ENCODE measurements at regions not wholly inside any gene's neighbourhood (a gene's known extent, or its start where the extent isn't known, plus 50 kb on each side); places are given as distances from the start of the nearest gene placed in this dataset.

DNA sequence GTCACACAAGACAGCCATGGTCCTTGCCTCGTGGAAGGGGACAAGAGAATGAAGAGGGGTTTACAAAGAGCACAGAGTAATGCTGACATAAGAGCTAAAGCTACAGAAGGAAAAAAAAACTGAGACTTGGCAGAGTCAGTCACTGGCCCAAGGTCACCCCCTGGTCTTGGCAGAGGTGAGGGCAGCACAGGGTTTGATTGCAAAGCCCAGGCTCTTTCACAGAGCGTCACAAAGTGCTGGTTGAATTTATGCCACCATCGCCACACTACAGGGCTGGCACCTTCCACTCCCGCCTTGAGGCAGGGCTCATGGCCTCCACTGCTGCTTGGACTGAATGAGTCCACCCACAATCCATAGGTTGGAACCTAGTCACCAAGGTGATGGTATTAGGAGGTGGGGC is 190.2 kb downstream of the INHBB start:
- TF ChIP-seq NFIC (IDR thresholded peaks at IDR 0.05), result no peak
- no peak for TF ChIP-seq CEBPB (IDR thresholded peaks at IDR 0.05)
- no peak for TF ChIP-seq YY1 (IDR thresholded peaks at IDR 0.05; ENCODE audit: low read depth)
- no peak for TF ChIP-seq TEAD4 (IDR thresholded peaks at IDR 0.05)
- TF ChIP-seq, protein P1, sequence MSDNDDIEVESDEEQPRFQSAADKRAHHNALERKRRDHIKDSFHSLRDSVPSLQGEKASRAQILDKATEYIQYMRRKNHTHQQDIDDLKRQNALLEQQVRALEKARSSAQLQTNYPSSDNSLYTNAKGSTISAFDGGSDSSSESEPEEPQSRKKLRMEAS (IDR thresholded peaks at IDR 0.05), result no peak
- TF ChIP-seq EGR1 (IDR thresholded peaks at IDR 0.05), result no peak
- no peak for TF ChIP-seq TCF12 (IDR thresholded peaks at IDR 0.05; ENCODE audit: low read depth)
- TF ChIP-seq CREB1 (IDR thresholded peaks at IDR 0.05; ENCODE audit: low read depth), result no peak

DNA sequence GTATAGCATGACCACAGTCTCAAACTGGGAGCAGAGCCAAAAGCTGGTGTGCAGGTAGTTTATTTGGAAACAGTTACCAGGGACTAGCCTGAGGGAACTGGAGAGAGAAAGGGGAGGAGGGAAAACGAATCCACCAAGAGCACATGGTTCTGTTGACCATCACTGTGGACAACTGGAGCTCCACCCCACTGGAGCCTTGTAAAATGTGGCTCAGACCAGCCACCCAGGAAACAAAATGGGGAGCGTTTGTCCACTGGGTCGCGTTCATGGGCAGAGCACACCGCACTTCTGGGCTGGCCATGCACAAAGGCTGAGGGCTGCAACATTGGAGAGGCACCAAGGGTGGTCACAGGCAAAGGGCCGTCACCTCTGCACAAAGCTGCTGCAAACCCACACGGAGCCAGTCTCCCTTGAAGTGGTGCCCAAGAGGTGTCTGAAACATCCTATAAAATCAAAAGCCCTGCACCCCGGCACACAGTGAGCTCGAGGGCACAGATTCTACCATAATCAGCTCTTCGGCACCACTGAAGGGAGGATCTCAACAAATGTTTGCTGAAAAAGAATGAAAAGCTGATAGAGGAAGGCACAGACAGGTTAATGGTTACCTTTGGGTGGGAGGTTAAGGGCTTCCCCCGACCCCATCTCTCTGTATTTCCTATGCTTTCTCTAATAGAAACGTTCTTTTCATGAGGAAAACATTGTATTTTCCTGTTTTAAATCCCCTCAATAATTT is 192.9 kb downstream of the INHBB start:
- TF ChIP-seq CEBPB (IDR thresholded peaks at IDR 0.05) (no peak), TAF1 (IDR thresholded peaks at IDR 0.05; ENCODE audit: low read depth) (no peak), EP300 (IDR thresholded peaks at IDR 0.05; ENCODE audit: borderline replicate concordance) (no peak), CREB1 (IDR thresholded peaks at IDR 0.05; ENCODE audit: low read depth) (no peak), RAD21 (IDR thresholded peaks at IDR 0.05; ENCODE audit: low read depth) (no peak), TCF12 (IDR thresholded peaks at IDR 0.05; ENCODE audit: low read depth) (no peak), EGR1 (IDR thresholded peaks at IDR 0.05) (no peak), NFIC (IDR thresholded peaks at IDR 0.05) (no peak), YY1 (IDR thresholded peaks at IDR 0.05; ENCODE audit: low read depth) (no peak), FOXM1 (IDR thresholded peaks at IDR 0.05; ENCODE audit: borderline replicate concordance, low read depth) (no peak), TEAD4 (IDR thresholded peaks at IDR 0.05) (no peak), ZBTB7A (IDR thresholded peaks at IDR 0.05; ENCODE audit: low read depth) (no peak)
- TF ChIP-seq, protein P2, sequence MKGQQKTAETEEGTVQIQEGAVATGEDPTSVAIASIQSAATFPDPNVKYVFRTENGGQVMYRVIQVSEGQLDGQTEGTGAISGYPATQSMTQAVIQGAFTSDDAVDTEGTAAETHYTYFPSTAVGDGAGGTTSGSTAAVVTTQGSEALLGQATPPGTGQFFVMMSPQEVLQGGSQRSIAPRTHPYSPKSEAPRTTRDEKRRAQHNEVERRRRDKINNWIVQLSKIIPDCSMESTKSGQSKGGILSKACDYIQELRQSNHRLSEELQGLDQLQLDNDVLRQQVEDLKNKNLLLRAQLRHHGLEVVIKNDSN (IDR thresholded peaks at IDR 0.05), result no peak
- TF ChIP-seq, protein P3, sequence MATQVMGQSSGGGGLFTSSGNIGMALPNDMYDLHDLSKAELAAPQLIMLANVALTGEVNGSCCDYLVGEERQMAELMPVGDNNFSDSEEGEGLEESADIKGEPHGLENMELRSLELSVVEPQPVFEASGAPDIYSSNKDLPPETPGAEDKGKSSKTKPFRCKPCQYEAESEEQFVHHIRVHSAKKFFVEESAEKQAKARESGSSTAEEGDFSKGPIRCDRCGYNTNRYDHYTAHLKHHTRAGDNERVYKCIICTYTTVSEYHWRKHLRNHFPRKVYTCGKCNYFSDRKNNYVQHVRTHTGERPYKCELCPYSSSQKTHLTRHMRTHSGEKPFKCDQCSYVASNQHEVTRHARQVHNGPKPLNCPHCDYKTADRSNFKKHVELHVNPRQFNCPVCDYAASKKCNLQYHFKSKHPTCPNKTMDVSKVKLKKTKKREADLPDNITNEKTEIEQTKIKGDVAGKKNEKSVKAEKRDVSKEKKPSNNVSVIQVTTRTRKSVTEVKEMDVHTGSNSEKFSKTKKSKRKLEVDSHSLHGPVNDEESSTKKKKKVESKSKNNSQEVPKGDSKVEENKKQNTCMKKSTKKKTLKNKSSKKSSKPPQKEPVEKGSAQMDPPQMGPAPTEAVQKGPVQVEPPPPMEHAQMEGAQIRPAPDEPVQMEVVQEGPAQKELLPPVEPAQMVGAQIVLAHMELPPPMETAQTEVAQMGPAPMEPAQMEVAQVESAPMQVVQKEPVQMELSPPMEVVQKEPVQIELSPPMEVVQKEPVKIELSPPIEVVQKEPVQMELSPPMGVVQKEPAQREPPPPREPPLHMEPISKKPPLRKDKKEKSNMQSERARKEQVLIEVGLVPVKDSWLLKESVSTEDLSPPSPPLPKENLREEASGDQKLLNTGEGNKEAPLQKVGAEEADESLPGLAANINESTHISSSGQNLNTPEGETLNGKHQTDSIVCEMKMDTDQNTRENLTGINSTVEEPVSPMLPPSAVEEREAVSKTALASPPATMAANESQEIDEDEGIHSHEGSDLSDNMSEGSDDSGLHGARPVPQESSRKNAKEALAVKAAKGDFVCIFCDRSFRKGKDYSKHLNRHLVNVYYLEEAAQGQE (IDR thresholded peaks at IDR 0.05; ENCODE audit: low read depth), result no peak
- TF ChIP-seq, protein P1 (IDR thresholded peaks at IDR 0.05), result no peak

DNA sequence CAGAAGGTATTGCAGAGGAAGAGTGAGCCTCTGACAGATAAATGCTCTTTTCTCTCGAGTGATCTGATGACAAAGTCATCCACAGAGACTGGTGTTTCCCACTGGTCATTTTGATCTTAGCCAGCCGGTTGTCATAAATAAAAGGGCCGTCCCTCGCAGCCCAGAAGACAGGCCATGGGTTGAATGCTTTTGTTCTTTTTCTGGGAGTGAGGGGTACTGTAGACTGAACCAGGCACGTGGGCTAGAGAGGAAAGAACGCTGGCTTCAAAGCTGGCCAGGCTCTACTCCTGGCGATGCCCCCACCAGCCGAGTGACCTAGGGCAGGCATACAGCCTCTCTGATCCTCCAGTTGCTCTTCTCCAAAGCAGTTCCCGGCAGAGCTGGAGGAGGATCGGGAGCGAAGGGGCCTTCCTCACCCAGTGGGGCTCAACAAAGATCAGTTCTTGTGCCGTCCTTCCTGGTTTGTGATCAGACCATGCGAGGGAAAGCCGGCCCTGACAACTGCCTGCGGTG is 193.5 kb downstream of the INHBB start:
- TF ChIP-seq, protein P3 (IDR thresholded peaks at IDR 0.05; ENCODE audit: low read depth), result no peak
- TF ChIP-seq ZBTB7A (IDR thresholded peaks at IDR 0.05; ENCODE audit: low read depth), result no peak
- no peak for TF ChIP-seq RAD21 (IDR thresholded peaks at IDR 0.05; ENCODE audit: low read depth)

DNA sequence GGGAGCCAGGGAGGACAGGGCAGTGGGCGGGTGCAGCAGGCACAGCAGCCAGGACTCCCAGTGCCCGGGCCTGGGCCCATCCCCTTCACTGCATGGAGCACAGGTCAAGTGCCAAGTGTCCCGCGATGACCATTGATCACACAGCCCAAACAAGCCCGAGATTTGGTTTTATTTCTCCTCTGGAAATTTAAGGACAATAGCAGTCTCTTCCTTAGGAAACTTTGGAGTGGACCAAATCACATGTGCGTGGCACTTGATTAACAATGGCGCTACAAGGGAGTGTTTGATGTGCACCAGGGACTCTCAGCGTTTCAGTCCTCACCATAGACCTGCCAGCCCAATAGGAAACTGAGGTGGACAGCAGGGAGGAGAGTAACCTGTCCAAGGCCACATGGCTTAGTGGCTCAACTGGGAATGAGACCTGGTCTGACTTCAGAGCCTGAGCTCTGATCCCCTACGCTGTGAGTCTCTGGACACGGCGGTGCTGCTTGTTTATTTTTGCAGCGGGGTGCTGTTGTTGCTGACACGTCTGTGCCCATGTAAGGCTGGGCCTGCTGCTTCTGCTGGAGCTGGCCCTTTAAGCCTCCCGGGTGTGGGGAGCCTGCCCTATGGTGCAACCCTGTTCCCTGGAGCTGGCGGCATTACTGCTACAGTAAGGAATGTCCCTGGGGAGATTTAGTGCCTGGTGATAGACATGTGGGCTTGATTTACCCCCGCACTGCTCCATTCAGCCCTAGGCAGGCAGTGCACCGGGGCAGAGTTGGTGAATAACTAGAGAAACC is 194.2 kb downstream of the INHBB start:
- TF ChIP-seq TCF12 (IDR thresholded peaks at IDR 0.05; ENCODE audit: low read depth) (0 out of 2 replicates have a peak, but pooled peaks have one; percentile 9), ZBTB7A (IDR thresholded peaks at IDR 0.05; ENCODE audit: low read depth) (no peak), NFIC (IDR thresholded peaks at IDR 0.05) (0 out of 2 replicates have a peak, but pooled peaks have one; percentile 4), TAF1 (IDR thresholded peaks at IDR 0.05; ENCODE audit: low read depth) (no peak), RAD21 (IDR thresholded peaks at IDR 0.05; ENCODE audit: low read depth) (no peak), CEBPB (IDR thresholded peaks at IDR 0.05) (peak; percentile 91), CREB1 (IDR thresholded peaks at IDR 0.05; ENCODE audit: low read depth) (no peak), EP300 (IDR thresholded peaks at IDR 0.05; ENCODE audit: borderline replicate concordance) (peak; percentile 47; the same call in 1 of the 2 replicates), TEAD4 (IDR thresholded peaks at IDR 0.05) (peak; percentile 51; the same call in 1 of the 2 replicates)
- TF ChIP-seq, protein P1 (IDR thresholded peaks at IDR 0.05), result peak; percentile 61; the same call in 1 of the 2 replicates
- TF ChIP-seq, protein P3 (IDR thresholded peaks at IDR 0.05; ENCODE audit: low read depth), result no peak
- TF ChIP-seq, protein P2 (IDR thresholded peaks at IDR 0.05), result no peak
